IMR-90 (cell line): ENCODE measurements at regions not wholly inside any gene's neighbourhood (a gene's known extent, or its start where the extent isn't known, plus 50 kb on each side); places are given as distances from the start of the nearest gene placed in this dataset.

Source experiments
- BHLHE40 ChIP-seq: fragments of 150-350 bp; IDR thresholded peaks from 2 replicates; pipeline ENCODE4 v1.6.1; 2016; ENCODE audit warnings: mild to moderate bottlenecking, low read depth, low read length
- MAZ ChIP-seq: IDR thresholded peaks from 2 replicates; pipeline ENCODE4 v1.6.1; 2012; ENCODE audit warnings: low read depth, mild to moderate bottlenecking, low read length, improper control_type of control experiment, moderate library complexity, borderline replicate concordance
- MXI1 ChIP-seq: IDR thresholded peaks from 2 replicates; pipeline ENCODE4 v1.6.1; 2012; ENCODE audit warnings: low read depth, mild to moderate bottlenecking, low read length, moderate library complexity, borderline replicate concordance
- NFE2L2 ChIP-seq: fragments of 150-350 bp; IDR thresholded peaks from 2 replicates; pipeline ENCODE4 v1.6.1; 2016; ENCODE audit warnings: low read depth, mild to moderate bottlenecking, low read length
- POLR2A ChIP-seq: IDR thresholded peaks from 2 replicates; pipeline ENCODE4 v1.6.1; 2012; ENCODE audit warnings: mild to moderate bottlenecking, low read depth, low read length
- RCOR1 ChIP-seq: IDR thresholded peaks from 2 replicates; pipeline ENCODE4 v1.6.1; 2012; ENCODE audit warnings: mild to moderate bottlenecking, low read length, improper control_type of control experiment; ENCODE audit not compliant: insufficient replicate concordance
- RFX5 ChIP-seq: IDR thresholded peaks from 2 replicates; pipeline ENCODE4 v1.8.0; 2012; ENCODE audit warnings: low read depth, mild to moderate bottlenecking, low read length, moderate library complexity
- SMC3 ChIP-seq: fragments of 150-350 bp; IDR thresholded peaks from 2 replicates; pipeline ENCODE4 v1.6.1; 2016; ENCODE audit warnings: low read depth, mild to moderate bottlenecking, antibody characterized with exemption, low read length, moderate library complexity
- TF ChIP-seq, protein P1 (sequence below): conservative IDR thresholded peaks from 2 replicates; pipeline ENCODE4 v1.5.1; 2012; ENCODE audit warnings: mild to moderate bottlenecking, low read depth, low read length, improper control_type of control experiment
- TF ChIP-seq, protein P2 (sequence below): fragments of 150-350 bp; IDR thresholded peaks from 2 replicates; pipeline ENCODE4 v1.6.1; 2017; ENCODE audit warnings: mild to moderate bottlenecking, antibody characterized with exemption, low read length, low read depth

- TF ChIP-seq, protein P1, sequence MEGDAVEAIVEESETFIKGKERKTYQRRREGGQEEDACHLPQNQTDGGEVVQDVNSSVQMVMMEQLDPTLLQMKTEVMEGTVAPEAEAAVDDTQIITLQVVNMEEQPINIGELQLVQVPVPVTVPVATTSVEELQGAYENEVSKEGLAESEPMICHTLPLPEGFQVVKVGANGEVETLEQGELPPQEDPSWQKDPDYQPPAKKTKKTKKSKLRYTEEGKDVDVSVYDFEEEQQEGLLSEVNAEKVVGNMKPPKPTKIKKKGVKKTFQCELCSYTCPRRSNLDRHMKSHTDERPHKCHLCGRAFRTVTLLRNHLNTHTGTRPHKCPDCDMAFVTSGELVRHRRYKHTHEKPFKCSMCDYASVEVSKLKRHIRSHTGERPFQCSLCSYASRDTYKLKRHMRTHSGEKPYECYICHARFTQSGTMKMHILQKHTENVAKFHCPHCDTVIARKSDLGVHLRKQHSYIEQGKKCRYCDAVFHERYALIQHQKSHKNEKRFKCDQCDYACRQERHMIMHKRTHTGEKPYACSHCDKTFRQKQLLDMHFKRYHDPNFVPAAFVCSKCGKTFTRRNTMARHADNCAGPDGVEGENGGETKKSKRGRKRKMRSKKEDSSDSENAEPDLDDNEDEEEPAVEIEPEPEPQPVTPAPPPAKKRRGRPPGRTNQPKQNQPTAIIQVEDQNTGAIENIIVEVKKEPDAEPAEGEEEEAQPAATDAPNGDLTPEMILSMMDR: no peak
- no peak for TF ChIP-seq RCOR1
- no peak for TF ChIP-seq POLR2A
- TF ChIP-seq MXI1: no peak
- no peak for TF ChIP-seq SMC3
- no peak for TF ChIP-seq RFX5
- no peak for TF ChIP-seq BHLHE40
- TF ChIP-seq NFE2L2: no peak
- no peak for TF ChIP-seq MAZ
- TF ChIP-seq, protein P2, sequence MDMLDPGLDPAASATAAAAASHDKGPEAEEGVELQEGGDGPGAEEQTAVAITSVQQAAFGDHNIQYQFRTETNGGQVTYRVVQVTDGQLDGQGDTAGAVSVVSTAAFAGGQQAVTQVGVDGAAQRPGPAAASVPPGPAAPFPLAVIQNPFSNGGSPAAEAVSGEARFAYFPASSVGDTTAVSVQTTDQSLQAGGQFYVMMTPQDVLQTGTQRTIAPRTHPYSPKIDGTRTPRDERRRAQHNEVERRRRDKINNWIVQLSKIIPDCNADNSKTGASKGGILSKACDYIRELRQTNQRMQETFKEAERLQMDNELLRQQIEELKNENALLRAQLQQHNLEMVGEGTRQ: no peak
These were observed 90.2 kb upstream of the DNAJC10 start for GRCh38 chr2:182625814-182626213.
